GM18951 (cell line): ENCODE measurements at regions not wholly inside any gene's neighbourhood (a gene's known extent, or its start where the extent isn't known, plus 50 kb on each side); places are given as distances from the start of the nearest gene placed in this dataset.

ENCODE experiments used
- POLR2A ChIP-seq: IDR thresholded peaks from 4 replicates; pipeline ENCODE4 v1.6.1; 2011; ENCODE audit warnings: mild to moderate bottlenecking; ENCODE audit not compliant: insufficient read length, insufficient read depth; ENCODE audit errors: extremely low read depth
- in situ Hi-C: fragments of 300-500 bp; cut with MboI; formaldehyde crosslinking; loops from one replicate; pipeline ENCODE4 v1.12.0; 2022; ENCODE audit warnings: low sequenced_read_pairs, mixed read lengths, inconsistent platforms; ENCODE audit not compliant: unreplicated experiment

DNA sequence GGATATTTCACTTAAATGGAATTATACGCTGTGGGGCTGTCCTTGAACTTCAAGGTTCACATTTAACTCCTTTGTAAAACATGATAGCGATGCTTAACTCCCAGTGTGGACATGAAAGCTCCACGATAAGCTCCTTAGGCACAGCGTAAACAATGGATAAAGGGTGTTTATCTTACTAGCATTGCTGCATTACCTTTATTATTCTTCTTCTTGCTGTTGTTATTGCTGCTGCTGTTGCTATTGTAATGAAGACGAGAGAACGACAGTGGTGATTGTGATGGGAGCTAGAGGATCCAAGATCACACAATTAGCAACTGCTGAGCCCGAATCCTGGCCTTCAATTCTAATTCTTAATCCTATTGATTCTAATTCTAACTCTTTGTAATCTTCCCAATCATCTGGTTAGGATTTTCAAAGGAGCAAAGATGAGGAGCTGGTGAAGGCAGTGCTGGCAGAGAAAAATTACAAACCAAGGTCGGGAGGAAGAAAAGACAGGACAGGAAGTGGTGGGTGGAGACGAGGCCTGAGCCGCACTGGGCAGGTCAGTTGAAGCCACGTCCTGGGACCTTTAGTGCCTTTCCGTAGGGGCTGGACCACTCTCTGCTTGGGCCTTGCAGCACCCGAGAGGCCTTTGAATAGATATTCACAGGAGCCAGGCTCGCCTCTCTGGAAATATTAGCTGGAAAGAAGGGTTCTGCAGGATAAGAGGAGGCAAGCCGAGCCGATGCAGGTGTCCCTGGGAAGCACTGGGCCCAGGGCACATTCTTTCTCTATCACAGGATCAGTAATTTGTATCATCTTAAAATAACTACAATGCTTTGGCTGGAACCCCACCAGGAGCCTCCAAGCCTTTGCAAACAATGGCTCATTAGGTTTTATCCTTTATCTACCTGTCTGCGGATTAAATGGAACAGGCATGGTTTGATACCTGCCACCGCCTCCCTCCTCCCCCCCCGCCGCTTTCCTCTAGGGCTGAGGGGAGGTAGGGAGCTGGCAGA lies 571.6 kb downstream of the AJAP1 start:
- in situ Hi-C loops, result no loop called here
- TF ChIP-seq POLR2A, result no peak

DNA sequence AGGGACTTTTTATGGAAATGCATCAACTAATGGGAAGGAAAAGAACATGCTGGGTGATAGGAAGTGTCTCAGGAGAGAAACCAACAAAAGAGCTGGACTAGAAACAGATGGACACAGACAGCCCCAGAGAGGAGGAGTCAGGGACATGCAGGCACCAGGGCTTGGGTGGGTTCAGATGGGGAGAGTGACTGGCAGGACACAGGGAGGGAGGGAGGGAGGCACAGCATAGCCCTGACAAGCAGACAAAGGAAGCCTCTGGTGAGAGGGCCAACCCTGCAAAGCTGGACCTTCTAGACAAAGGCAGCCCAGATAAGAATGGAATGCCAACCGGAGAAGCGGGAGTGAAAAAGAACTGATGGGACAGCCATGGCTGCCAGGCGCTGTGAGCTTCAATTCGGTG lies 568.8 kb downstream of the AJAP1 start:
- TF ChIP-seq POLR2A, result no peak
- in situ Hi-C loops, result no loop called here

GRCh38 chr1:5222626-5223025 lies 568.2 kb downstream of the AJAP1 start:
- in situ Hi-C loops, result no loop called here
- no peak for TF ChIP-seq POLR2A

DNA sequence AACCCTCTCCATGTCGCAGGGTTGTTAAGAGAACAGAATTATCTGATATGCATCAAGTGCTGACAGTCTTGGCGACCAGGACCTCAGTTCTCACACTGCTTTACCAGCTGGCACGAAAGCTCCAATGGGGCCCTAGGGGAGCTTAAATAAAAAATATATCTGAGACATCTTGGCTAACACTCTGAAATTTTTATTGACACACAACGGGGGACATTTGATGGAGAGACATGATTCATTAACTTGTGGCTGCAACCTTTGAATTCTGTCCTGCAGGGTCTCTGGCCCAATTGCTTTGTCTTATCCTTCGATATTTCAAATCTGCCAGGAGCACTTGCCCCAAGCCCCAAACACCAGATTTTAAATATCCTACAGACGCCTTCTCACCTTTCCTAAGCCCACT lies 567.0 kb downstream of the AJAP1 start:
- in situ Hi-C loops, result no loop called here
- no peak for TF ChIP-seq POLR2A

DNA sequence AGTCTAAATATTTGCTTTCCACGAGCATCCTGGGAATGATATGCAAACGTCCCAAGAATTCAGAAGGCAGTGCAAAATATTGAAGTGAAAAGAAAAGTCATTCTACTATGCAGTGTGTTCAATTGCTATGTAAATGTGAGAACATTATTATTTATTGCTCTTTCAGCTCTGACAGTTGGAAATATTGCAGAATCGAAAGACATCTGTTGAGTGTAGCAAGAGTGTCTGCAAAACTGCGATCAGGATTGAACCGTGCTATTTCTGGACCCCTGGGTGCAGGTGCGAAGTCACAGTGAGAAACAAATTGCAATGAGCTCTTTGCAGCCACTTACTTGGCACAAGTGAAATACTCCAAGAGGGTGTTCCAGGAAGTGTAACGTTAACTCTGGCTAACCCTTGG lies 566.4 kb downstream of the AJAP1 start:
- in situ Hi-C loops, result no loop called here
- TF ChIP-seq POLR2A, result no peak

DNA sequence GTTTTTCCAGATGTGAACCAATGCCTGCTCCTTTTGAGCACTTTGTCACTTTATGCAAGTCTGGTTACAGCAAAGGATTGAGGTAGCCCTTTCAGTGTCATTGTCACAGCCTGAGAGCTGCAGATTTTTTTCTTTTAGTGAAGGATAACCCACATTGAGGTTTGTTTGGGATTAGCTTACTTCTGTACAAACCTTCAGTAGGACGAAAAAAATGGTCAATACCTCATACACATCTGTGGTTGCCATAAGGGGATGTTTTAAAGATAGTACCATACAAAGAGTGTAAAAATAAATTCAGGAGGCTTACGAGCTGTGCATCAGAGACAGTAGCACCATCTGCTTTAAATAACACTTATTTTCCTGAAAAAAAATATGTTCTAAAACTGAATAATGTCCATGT lies 566.0 kb downstream of the AJAP1 start:
- no peak for TF ChIP-seq POLR2A
- in situ Hi-C loops, result no loop called here

DNA sequence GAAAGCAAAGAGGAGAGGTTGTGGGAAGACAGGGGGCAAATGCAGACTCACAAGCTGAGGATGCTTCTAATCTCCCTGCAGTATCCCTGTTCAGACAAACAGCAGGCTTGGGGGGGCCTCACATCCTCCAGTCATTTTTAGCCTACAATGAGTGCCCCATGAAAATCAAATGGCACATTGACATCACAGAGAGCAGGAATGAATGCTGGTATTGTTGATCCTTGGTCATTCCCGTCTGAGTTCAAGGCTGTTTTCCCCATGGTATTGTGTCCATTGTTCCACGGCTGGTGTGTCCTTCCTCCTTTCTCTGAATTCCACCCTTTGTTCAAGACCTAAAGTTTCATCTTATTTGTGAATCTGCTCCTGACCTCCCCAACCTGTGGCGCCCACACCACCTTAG lies 545.6 kb downstream of the AJAP1 start:
- no peak for TF ChIP-seq POLR2A

GRCh38 chr1:5198328-5198727 lies 543.9 kb downstream of the AJAP1 start:
- in situ Hi-C loops, result no loop called here
- no peak for TF ChIP-seq POLR2A

More for the DNA sequence above, 545.6 kb downstream of the AJAP1 start:
- in situ Hi-C loops, result no loop called here

DNA sequence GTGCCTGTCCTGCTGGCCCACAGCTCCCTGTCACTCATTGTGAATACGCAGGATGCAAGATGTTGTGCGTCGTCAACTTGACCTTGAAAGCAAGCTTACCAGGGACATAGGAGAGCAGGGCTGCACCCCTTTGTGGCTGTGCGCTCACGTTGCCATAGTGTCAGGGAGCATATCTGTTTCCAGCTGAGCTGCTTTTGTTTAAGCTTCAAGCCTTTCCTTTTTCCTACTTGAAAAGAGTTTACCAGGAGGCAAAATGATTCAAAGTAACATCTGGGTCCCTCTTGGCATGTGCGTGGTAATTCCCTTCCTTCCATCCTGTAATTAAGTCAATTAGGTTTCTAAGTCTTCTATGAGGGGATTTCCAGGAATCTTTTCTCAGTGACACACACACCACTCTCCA lies 537.1 kb downstream of the AJAP1 start:
- TF ChIP-seq POLR2A, result no peak
- in situ Hi-C loops, result no loop called here

DNA sequence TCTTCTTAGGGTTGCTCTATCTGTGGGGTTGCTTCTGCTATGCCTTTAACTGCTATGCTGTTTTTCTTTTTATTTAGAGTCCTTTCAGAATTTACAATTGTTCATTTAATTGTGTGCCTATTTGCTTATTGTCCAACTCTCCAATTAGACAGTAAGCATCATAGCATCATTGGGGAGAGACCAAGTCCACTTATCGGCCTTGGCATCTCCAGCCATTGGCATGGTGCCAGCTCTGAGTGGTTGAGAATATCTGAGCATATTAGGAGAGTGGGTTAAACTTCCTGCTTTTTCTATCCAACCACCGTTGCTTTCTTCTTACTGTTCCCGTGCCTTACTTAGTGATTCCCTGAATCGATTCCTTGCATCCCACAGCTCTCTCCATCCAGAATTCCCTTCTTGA lies 535.0 kb downstream of the AJAP1 start:
- no peak for TF ChIP-seq POLR2A
- in situ Hi-C loops, result no loop called here

DNA sequence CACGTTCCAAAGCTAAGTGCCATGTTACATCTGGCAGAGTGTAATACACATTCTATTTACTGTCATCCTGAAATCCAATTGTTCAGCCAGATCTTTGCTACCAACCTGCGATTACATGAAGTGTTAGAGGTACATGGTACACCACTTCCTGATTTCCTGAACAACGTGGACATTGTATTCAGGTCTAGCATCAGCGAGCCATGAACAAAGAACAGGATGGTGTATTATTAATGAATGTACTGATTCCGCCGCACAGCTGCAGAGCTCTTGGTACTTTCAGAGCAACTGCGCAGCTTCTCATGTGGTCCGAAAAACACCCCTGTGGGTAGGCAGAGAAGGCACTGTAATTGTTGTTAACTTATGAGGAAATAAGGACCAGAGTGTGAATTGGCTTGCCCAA lies 511.4 kb downstream of the AJAP1 start:
- in situ Hi-C loops, result no loop called here
- no peak for TF ChIP-seq POLR2A

GRCh38 chr1:5164158-5164557 lies 509.7 kb downstream of the AJAP1 start:
- in situ Hi-C loops, result no loop called here
- no peak for TF ChIP-seq POLR2A

DNA sequence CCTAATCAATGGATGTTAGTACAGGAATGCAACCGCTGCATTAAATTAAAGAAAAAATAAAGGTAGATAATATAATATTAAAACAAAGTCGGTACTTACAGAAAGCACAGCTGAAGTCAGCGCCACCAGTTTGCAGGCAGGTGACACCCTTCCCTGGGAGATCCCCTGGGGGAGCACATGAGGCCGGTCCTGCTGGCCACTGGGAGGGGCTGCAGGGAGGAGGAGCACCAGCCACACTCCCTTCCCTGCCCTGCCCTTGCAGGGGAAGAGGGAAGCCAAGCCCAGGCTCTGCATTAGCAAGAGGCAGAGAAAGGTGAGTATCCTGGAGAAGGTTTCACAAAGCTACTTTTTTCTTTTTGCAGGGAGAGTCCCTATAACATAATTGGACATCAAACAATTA lies 507.0 kb downstream of the AJAP1 start:
- in situ Hi-C loops, result no loop called here
- TF ChIP-seq POLR2A, result no peak

DNA sequence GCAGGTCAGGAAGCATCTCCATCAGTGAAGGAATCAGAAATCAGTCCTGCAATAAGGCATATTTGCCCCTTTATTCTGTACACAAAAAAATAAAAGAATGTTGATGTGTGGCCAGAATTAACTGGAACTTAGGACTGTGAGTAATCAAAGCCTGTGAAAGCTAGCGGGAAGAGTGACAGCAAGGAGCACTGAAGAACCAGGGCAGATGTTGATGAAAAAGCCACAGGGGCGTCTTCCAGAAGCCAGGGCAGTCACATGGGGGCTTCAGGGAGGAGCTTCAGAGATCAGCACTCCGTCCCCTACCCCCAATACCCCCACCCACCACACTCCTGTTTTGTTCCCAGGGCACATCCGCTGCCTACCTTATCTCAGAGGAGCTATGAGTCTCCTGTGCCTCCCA lies 502.8 kb downstream of the AJAP1 start:
- TF ChIP-seq POLR2A, result no peak
- in situ Hi-C loops, result no loop called here
